H1 (cell line): ENCODE measurements at regions not wholly inside any gene's neighbourhood (a gene's known extent, or its start where the extent isn't known, plus 50 kb on each side); places are given as distances from the start of the nearest gene placed in this dataset.
"Not testable (repeated sequence)": the region's sequence is repeated elsewhere in the genome, so short reads cannot be mapped to it uniquely, and the experiment has no call there.

Source experiments
- ATF3 ChIP-seq: IDR thresholded peaks from 2 replicates; pipeline ENCODE4 v1.6.1; 2011; ENCODE audit warnings: low read depth, mild to moderate bottlenecking, low read length; ENCODE audit not compliant: insufficient read depth
- CHD2 ChIP-seq: IDR thresholded peaks from 2 replicates; pipeline ENCODE4 v1.6.1; 2012; ENCODE audit warnings: low read length, improper control_type of control experiment
- EP300 ChIP-seq, 2 experiments: IDR thresholded peaks; 1 replicate in 1 of 2; 2 replicates in 1 of 2; pipeline ENCODE4 v1.6.1; 2011 to 2012; ENCODE audit warnings: low read depth in 2 of 2, low read length in 2 of 2, mild to moderate bottlenecking in 2 of 2, borderline replicate concordance in 1 of 2, inconsistent platforms in 1 of 2, moderate library complexity in 1 of 2
- EZH2 ChIP-seq: fragments of 200-600 bp; sonication (generic); IDR thresholded peaks from 2 replicates; pipeline ENCODE4 v1.7.1; 2012; ENCODE audit warnings: low read depth, mild to moderate bottlenecking, moderate library complexity, low read length, inconsistent platforms; ENCODE audit not compliant: severe bottlenecking
- GABPA ChIP-seq: IDR thresholded peaks from 2 replicates; pipeline ENCODE4 v1.6.1; 2011; ENCODE audit warnings: mild to moderate bottlenecking, low read length, moderate library complexity, borderline replicate concordance; ENCODE audit not compliant: insufficient read depth
- GTF2F1 ChIP-seq: IDR thresholded peaks from 2 replicates; pipeline ENCODE4 v1.6.1; 2012; ENCODE audit warnings: low read depth, low read length, improper control_type of control experiment, borderline replicate concordance
- JUN ChIP-seq: IDR thresholded peaks from 2 replicates; pipeline ENCODE4 v1.6.1; 2011; ENCODE audit warnings: low read depth, mild to moderate bottlenecking, improper control_type of control experiment, low read length
- MAX ChIP-seq: IDR thresholded peaks from 2 replicates; pipeline ENCODE4 v1.6.1; 2012; ENCODE audit warnings: inconsistent platforms
- POLR2AphosphoS5 ChIP-seq: IDR thresholded peaks from 2 replicates; pipeline ENCODE4 v1.6.1; 2011; ENCODE audit warnings: low read depth, low read length
- RNF2 ChIP-seq: fragments of 200-900, 300-1000 bp; sonication (generic); IDR thresholded peaks from 2 replicates; pipeline ENCODE4 v1.7.1; 2016; ENCODE audit warnings: borderline replicate concordance, low read depth, mild to moderate bottlenecking, antibody characterized with exemption, low read length; ENCODE audit not compliant: poor library complexity, severe bottlenecking; ENCODE audit errors: missing control alignments
- RXRA ChIP-seq: IDR thresholded peaks from 2 replicates; pipeline ENCODE4 v1.6.1; 2011; ENCODE audit warnings: low read depth, mild to moderate bottlenecking, low read length, moderate library complexity; ENCODE audit not compliant: insufficient read depth
- SIN3A ChIP-seq, 2 experiments: IDR thresholded peaks in 1 of 2; conservative IDR thresholded peaks in 1 of 2; 2 replicates each; pipeline ENCODE4 v1.6.1; 2011 to 2012; ENCODE audit warnings: low read length in 2 of 2, improper control_type of control experiment in 1 of 2, low read depth in 1 of 2, mild to moderate bottlenecking in 1 of 2

GRCh38 chr15:24518772-24519171 is 156.8 kb upstream of the NPAP1 start:
- TF ChIP-seq ATF3; EP300 (IDR thresholded peaks at IDR 0.05; ENCODE audit: borderline replicate concordance in 1 of 2, low read depth in 2 of 2, low read length in 2 of 2); MAX; SIN3A (conservative IDR thresholded peaks at IDR 0.05 in 1 of 2, IDR thresholded peaks at IDR 0.05 in 1 of 2; ENCODE audit: low read depth in 1 of 2, low read length in 2 of 2); EZH2; CHD2; RXRA; GABPA; JUN; POLR2AphosphoS5; GTF2F1; RNF2: not testable (repeated sequence)
